Gastrocnemius medialis (tissue), 4 donors: ENCODE measurements at regions not wholly inside any gene's neighbourhood (a gene's known extent, or its start where the extent isn't known, plus 50 kb on each side); places are given as distances from the start of the nearest gene placed in this dataset.

Experiments used
- ATAC-seq, 2 donors: fragments of 150-250 bp; one replicate each; pipeline ENCODE4 v1.9.1; 2016
- DNase-seq, 2 donors: peaks; one replicate each; pipeline ENCODE4 v3.0.0-alpha.2; 2019
- H3K27ac ChIP-seq, 4 donors: fragments of 200-600 bp; sonication (generic); 1 replicate in 1 of 4; 2 replicates in 3 of 4; pipeline ENCODE4 v1.5.1; 2016 to 2018; ENCODE audit warnings: mild to moderate bottlenecking in 2 of 4, moderate library complexity in 1 of 4
- H3K27me3 ChIP-seq, 3 donors: fragments of 200-600 bp; sonication (generic) in 2 of 3; 1 replicate in 1 of 3; 2 replicates in 2 of 3; pipeline versions ENCODE4 v1.5.1 to v1.6.0; 2016 to 2019; ENCODE audit warnings: mild to moderate bottlenecking in 1 of 3, moderate library complexity in 1 of 3
- H3K36me3 ChIP-seq, 2 donors: fragments of 200-600 bp; sonication (generic) in 1 of 2; one replicate each; pipeline ENCODE4 v1.5.1; 2017 to 2018
- H3K4me1 ChIP-seq, 2 donors: fragments of 200-600 bp; sonication (generic) in 1 of 2; one replicate each; pipeline ENCODE4 v1.5.1; 2016 to 2017; ENCODE audit warnings: mild to moderate bottlenecking in 2 of 2
- H3K4me3 ChIP-seq, 4 donors: fragments of 200-600 bp; sonication (generic) in 3 of 4; 1 replicate in 1 of 4; 2 replicates in 3 of 4; pipeline ENCODE4 v1.5.1; 2016 to 2019; ENCODE audit warnings: mild to moderate bottlenecking in 2 of 4
- H3K9me3 ChIP-seq, 3 donors: fragments of 200-600 bp; sonication (generic) in 2 of 3; 1 replicate in 1 of 3; 2 replicates in 2 of 3; pipeline ENCODE4 v1.5.1; 2016 to 2019
- POLR2A ChIP-seq, 2 donors: fragments of 450-650 bp; IDR thresholded peaks; one replicate each; pipeline ENCODE4 v1.6.1; 2017; ENCODE audit warnings: antibody characterized with exemption in 2 of 2, mild to moderate bottlenecking in 2 of 2, moderate library complexity in 2 of 2
- in situ Hi-C, 4 donors: fragments of 200-750 bp; cut with MboI; loops; one replicate each; pipeline versions ENCODE4 v1.15.0 to v1.8.0; 2017; ENCODE audit warnings: low sequenced_read_pairs in 4 of 4
- intact Hi-C: fragments of 100-400 bp; cut with DNase I; formaldehyde crosslinking; loops from one replicate; pipeline ENCODE4 v1.15.1; 2023; ENCODE audit warnings: low total_unique reads
- TF ChIP-seq, protein P1 (sequence below), 5 experiments: fragments of 450-650 bp in 3 of 5; fragments of 200-600 bp in 2 of 5; sonication (generic) in 2 of 5; IDR thresholded peaks in 4 of 5; conservative IDR thresholded peaks in 1 of 5; 1 replicate in 4 of 5; 2 replicates in 1 of 5; pipeline ENCODE4 v1.5.1; 2016 to 2019; ENCODE audit warnings: antibody characterized with exemption in 5 of 5, mild to moderate bottlenecking in 3 of 5, moderate library complexity in 3 of 5

DNA sequence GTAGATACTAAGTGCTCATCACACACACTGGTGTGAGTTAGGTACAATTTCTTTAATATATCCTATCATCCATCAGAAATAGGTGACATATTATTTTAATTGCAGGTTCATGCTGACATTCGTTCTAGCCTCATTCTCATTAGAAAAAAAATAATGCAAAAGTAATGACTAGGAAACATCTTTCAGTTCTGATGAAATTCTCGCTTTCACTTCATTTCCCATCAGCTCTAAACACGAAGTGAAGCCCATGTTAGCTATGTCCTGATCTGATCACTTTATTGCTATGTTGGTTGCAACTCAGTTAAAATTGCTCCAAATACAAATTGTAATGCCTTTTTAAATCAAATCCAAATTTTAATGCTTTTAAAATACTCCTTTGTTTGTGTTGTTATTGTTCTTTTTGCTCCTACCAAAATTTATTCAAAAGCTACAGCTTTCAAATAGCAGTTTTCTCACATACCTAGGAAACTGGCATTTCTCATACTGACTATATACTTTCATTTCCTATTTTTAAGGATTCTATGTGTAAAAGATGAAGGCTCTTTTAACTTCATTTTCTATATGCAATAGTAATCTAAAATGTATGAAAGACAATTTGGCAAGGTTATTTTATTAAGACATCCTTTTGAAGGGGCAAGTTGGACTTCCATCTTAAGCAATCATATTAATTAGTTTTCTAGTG lies 1237.8 kb upstream of the ACO1 start:
- Histone ChIP-seq H3K9me3 (no peaks in the 10 kb centered on the region), H3K4me1 (no peaks in the 10 kb centered on the region), H3K27ac (no peak overlapping the region), H3K36me3 (no peaks in the 10 kb centered on the region), H3K27me3 (no peaks in the 10 kb centered on the region), H3K4me3 (no peak overlapping the region)
- no peak for ATAC-seq
- in situ Hi-C loops, result no loop called here
- no peak for DNase-seq
- TF ChIP-seq, protein P1, sequence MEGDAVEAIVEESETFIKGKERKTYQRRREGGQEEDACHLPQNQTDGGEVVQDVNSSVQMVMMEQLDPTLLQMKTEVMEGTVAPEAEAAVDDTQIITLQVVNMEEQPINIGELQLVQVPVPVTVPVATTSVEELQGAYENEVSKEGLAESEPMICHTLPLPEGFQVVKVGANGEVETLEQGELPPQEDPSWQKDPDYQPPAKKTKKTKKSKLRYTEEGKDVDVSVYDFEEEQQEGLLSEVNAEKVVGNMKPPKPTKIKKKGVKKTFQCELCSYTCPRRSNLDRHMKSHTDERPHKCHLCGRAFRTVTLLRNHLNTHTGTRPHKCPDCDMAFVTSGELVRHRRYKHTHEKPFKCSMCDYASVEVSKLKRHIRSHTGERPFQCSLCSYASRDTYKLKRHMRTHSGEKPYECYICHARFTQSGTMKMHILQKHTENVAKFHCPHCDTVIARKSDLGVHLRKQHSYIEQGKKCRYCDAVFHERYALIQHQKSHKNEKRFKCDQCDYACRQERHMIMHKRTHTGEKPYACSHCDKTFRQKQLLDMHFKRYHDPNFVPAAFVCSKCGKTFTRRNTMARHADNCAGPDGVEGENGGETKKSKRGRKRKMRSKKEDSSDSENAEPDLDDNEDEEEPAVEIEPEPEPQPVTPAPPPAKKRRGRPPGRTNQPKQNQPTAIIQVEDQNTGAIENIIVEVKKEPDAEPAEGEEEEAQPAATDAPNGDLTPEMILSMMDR (IDR thresholded peaks at IDR 0.05 in 4 of 5, conservative IDR thresholded peaks at IDR 0.05 in 1 of 5), result no peak
- TF ChIP-seq POLR2A (IDR thresholded peaks at IDR 0.05), result no peak
- intact Hi-C loops, result no loop called here

DNA sequence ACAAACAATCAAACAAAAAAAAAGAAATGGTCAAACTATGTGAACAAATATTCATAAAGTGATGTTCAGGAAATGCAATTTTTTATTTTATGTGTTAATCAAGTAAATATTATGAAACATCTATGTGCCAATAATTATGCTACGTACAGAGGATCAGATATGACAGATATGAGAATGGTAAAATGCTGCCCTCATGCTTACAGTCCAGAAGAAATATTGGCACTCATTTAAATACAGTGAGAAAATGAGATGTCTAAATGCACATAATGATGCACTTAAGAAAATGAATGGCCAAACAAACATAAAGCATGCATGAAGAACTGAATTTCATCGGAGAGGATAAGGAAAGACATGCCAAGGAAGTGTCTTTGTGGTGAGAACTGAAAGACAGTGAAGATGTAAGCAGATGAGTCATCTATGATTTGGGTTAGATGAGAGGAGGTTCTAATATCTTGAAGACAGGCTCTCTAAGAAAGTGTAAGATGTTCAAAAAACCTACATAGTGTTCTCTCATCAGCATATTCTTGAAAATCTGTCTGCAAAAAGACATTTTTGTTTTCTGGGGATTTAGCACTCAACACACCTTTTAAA lies 1231.1 kb upstream of the ACO1 start:
- no peak for TF ChIP-seq POLR2A (IDR thresholded peaks at IDR 0.05)
- TF ChIP-seq, protein P1 (IDR thresholded peaks at IDR 0.05 in 4 of 5, conservative IDR thresholded peaks at IDR 0.05 in 1 of 5), result no peak
- H3K36me3 ChIP-seq, result no peaks in the 10 kb centered on the region
- H3K4me3 ChIP-seq, result no peak overlapping the region
- ATAC-seq (no peak), DNase-seq (no peak)
- H3K27me3 ChIP-seq, result no peaks in the 10 kb centered on the region
- no peaks in the 10 kb centered on the region for H3K4me1 ChIP-seq
- no peaks in the 10 kb centered on the region for H3K9me3 ChIP-seq
- in situ Hi-C loops, result no loop called here
- intact Hi-C loops, result no loop called here
- H3K27ac ChIP-seq, result no peak overlapping the region

DNA sequence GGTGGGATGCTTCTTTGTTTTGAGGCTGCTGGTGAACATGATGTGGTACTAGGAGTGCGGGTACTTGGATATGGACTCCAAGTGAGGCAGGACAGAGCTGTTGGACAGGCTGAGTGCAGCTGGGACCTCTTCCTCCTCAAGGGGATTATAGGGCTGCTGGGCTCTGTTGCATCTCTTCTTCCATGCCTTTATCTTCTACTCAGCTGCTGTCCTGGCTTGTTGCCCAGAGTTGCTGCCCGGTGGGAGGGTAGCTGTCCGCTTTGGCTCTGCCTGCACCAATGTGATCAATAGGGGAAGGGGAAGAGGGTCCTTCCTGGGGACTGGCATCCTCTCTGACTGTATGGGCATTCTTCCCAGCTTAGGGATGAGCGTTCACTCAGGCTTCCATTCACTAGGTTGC lies 1217.9 kb upstream of the ACO1 start:
- TF ChIP-seq POLR2A (IDR thresholded peaks at IDR 0.05), result no peak
- TF ChIP-seq, protein P1 (IDR thresholded peaks at IDR 0.05 in 4 of 5, conservative IDR thresholded peaks at IDR 0.05 in 1 of 5), result no peak
- no peak for ATAC-seq
- Histone ChIP-seq H3K27ac (no peak overlapping the region), H3K4me3 (no peak overlapping the region), H3K36me3 (no peaks in the 10 kb centered on the region), H3K9me3 (no peaks in the 10 kb centered on the region), H3K27me3 (no peaks in the 10 kb centered on the region), H3K4me1 (no peaks in the 10 kb centered on the region)
- no peak for DNase-seq
- in situ Hi-C loops, result no loop called here
- intact Hi-C loops, result no loop called here

DNA sequence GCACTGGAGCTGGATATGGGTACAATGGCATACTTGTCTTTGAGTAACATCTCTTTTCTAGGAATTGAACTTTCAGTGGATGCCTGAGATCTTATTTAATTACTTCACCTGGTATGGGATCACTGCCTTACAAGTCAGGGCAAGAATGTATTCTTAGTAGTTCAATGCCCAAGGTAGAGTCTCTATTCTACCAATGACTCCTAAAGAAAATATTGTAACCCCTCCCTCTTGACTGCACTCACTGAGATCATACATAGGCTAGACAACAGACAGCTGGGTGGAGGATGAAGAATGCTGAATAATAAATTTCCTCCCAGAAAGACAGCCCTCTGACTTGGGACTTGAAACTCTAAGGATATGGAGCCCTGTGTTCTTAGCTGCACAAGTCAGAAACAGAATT lies 1216.3 kb upstream of the ACO1 start:
- H3K4me1 ChIP-seq, result no peaks in the 10 kb centered on the region
- H3K27ac ChIP-seq, result no peak overlapping the region
- no peaks in the 10 kb centered on the region for H3K9me3 ChIP-seq
- no peak for DNase-seq
- intact Hi-C loops, result no loop called here
- H3K4me3 ChIP-seq, result no peak overlapping the region
- no peaks in the 10 kb centered on the region for H3K36me3 ChIP-seq
- in situ Hi-C loops, result no loop called here
- no peak for ATAC-seq
- no peak for TF ChIP-seq POLR2A (IDR thresholded peaks at IDR 0.05)
- TF ChIP-seq, protein P1 (IDR thresholded peaks at IDR 0.05 in 4 of 5, conservative IDR thresholded peaks at IDR 0.05 in 1 of 5), result no peak
- H3K27me3 ChIP-seq, result no peaks in the 10 kb centered on the region
